ENCODE measurements at regions not wholly inside any gene's neighbourhood (a gene's known extent, or its start where the extent isn't known, plus 50 kb on each side); places are given as distances from the start of the nearest gene placed in this dataset.
"Not testable (repeated sequence)": the region's sequence is repeated elsewhere in the genome, so short reads cannot be mapped to it uniquely, and the experiment has no call there.

DNA sequence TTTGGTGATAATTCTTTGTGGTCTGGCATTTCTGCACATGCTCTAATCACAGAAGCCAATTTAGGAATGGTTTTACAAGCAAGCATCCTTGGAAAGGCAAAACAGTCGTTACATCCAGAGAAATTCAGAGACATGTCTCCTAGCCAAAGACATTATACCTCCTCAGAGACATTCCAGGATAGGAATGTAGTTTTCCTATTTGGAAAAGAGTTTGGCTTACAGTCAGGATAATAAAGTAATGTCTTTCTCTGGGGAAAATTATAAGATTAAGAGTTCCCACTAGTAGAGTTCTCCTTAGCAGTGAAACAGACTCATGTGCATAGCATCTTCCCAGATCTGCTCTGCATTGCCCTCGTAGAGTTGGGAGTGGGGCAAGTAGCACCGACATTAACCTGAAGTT, 753.6 kb upstream of the TMEFF2 start:
- TF ChIP-seq, protein P1, sequence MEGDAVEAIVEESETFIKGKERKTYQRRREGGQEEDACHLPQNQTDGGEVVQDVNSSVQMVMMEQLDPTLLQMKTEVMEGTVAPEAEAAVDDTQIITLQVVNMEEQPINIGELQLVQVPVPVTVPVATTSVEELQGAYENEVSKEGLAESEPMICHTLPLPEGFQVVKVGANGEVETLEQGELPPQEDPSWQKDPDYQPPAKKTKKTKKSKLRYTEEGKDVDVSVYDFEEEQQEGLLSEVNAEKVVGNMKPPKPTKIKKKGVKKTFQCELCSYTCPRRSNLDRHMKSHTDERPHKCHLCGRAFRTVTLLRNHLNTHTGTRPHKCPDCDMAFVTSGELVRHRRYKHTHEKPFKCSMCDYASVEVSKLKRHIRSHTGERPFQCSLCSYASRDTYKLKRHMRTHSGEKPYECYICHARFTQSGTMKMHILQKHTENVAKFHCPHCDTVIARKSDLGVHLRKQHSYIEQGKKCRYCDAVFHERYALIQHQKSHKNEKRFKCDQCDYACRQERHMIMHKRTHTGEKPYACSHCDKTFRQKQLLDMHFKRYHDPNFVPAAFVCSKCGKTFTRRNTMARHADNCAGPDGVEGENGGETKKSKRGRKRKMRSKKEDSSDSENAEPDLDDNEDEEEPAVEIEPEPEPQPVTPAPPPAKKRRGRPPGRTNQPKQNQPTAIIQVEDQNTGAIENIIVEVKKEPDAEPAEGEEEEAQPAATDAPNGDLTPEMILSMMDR (IDR thresholded peaks at IDR 0.05) = no peak
- ATAC-seq (no peak), FAIRE-seq (no peak), DNase-seq (no peak)
- H3K27ac ChIP-seq = no peak overlapping the region
- WGBS, 2 donors = 46 to 67% methylated on average over 3 of the region's 3 CpGs
- H3K4me1 ChIP-seq = no peaks in the 10 kb centered on the region
- no peaks in the 10 kb centered on the region for H3K9me3 ChIP-seq
- intact Hi-C loops (cut with DNase I) = no loop called here
- H3K27me3 ChIP-seq = no peaks in the 10 kb centered on the region
- H3K4me3 ChIP-seq = no peak overlapping the region
- H3K36me3 ChIP-seq = no peaks in the 10 kb centered on the region

DNA sequence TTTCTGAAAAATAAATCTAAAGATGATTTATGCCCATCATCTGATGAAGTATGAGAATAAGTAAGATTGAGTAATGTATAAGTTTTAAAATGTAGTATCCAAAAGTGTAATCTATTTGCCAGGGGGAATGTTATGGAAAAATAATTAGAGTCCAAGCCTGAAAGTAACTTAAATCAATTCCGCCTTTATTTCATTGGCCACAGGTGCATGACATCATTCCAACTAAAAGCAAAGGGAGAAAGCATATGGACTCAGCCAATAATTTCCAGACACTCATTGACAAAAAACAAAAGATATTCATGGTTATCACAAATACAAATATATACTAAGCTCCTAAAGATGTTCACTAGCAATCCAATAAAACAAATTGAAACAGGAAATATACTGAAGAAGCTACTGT, 752.6 kb upstream of the TMEFF2 start:
- FAIRE-seq (no peak), ATAC-seq (no peak), DNase-seq (no peak)
- H3K4me1 ChIP-seq = no peaks in the 10 kb centered on the region
- H3K36me3 ChIP-seq = no peaks in the 10 kb centered on the region
- intact Hi-C loops (cut with DNase I) = no loop called here
- TF ChIP-seq, protein P1 (IDR thresholded peaks at IDR 0.05) = no peak
- no peak overlapping the region for H3K27ac ChIP-seq
- H3K4me3 ChIP-seq = no peak overlapping the region
- no peaks in the 10 kb centered on the region for H3K27me3 ChIP-seq
- no peaks in the 10 kb centered on the region for H3K9me3 ChIP-seq
- WGBS, 2 donors = 78 to 92% methylated on average over 1 of the region's 1 CpG

DNA sequence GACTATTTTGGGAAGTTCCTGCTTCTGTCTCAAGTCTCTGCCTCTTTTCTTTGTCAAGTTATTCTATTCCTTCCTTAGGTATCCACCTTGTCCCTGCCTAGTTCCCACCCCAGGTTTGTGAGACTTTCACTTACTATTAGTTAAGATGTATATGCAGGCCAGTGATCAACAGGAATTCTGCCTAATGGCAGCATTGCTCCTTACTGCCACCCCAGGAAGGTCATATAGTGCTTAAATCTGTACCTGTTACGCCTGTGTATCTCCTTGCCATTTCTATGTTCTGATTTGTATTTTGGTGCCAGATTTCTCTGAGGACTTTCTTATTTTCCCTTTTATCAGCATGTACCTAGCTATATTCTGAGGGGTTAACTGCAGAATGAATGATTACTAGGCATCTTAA, 746.0 kb upstream of the TMEFF2 start:
- DNase-seq = no peak
- intact Hi-C loops (cut with DNase I) = no loop called here
- Histone ChIP-seq H3K36me3 (no peaks in the 10 kb centered on the region), H3K4me3 (no peak overlapping the region), H3K4me1 (no peaks in the 10 kb centered on the region), H3K27ac (no peak overlapping the region), H3K27me3 (no peaks in the 10 kb centered on the region), H3K9me3 (no peaks in the 10 kb centered on the region)
- FAIRE-seq = no peak
- 52 to 85% methylated on average over 1 of the region's 1 CpG for WGBS, 2 donors
- ATAC-seq = no peak
- TF ChIP-seq, protein P1 (IDR thresholded peaks at IDR 0.05) = no peak

DNA sequence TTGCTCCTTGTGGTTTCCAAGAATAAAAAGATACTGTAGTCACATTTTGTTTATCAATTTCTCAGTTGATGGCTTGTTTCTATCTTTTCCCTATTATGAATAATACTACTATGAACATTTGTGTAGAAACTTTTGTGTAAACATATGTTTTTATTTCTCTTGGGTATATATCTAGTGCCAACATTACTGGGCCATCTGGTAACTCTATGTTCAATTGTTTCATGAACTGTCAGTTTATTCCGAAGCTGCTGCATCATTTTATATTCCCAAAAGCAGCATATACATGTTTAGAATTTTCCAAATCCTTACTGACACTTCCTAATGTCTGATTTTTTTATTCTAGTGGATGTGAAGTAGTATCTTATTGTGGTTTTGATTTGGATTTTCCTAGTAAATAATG, 737.6 kb upstream of the TMEFF2 start:
- H3K27ac ChIP-seq = no peak overlapping the region
- FAIRE-seq (no peak), ATAC-seq (no peak), DNase-seq (no peak)
- H3K27me3 ChIP-seq = no peaks in the 10 kb centered on the region
- TF ChIP-seq, protein P1 (IDR thresholded peaks at IDR 0.05) = no peak
- H3K36me3 ChIP-seq = no peaks in the 10 kb centered on the region
- H3K4me3 ChIP-seq = no peak overlapping the region
- 18 to 26% methylated on average over 1 of the region's 1 CpG for WGBS, 2 donors
- H3K4me1 ChIP-seq = no peaks in the 10 kb centered on the region
- intact Hi-C loops (cut with DNase I) = no loop called here
- no peaks in the 10 kb centered on the region for H3K9me3 ChIP-seq

DNA sequence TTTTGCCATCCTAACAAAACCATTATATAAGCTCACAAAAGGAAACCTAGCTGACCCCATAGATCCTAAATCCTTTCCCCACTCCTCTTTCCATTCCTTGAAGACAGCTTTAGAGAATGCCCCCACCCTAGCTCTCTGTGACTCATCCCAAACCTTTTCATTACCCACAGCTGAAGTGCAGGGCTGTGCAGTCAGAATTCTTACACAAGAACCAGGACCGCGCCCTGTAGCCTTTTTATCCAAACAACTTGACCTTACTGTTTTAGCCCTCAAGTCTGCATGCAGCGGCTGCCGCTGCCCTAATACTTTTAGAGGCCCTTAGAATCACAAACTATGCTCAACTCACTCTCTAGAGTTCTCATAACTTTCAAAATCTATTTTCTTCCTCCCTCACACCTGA, 726.9 kb upstream of the TMEFF2 start:
- H3K27ac ChIP-seq; FAIRE-seq; intact Hi-C loops (cut with DNase I); H3K9me3 ChIP-seq; ATAC-seq; H3K36me3 ChIP-seq; H3K4me1 ChIP-seq; DNase-seq; H3K27me3 ChIP-seq; H3K4me3 ChIP-seq: not testable (repeated sequence)
- WGBS, 2 donors = 82 to 92% methylated on average over 4 of the region's 4 CpGs

DNA sequence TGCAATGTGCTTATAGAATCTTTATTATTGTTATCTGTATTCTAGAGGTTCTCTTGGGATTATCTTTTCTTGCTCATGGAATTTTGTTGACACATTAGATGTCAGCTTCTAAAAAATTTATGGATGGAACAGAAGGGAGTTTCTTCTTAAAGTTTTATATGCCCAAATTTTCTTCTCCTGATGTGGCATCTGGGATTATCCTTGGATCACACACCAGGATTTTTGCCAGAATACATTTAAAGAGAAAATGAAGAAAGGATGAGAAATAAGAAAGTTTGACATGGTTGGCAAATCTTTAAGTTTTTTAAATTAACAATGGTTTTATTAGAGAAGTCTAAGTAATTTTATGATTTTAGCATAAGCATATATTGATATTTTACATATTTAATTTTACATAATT, 706.7 kb upstream of the TMEFF2 start:
- H3K36me3 ChIP-seq = no peaks in the 10 kb centered on the region
- no peak overlapping the region for H3K4me3 ChIP-seq
- H3K9me3 ChIP-seq = no peaks in the 10 kb centered on the region
- H3K27ac ChIP-seq = no peak overlapping the region
- no peak for ATAC-seq
- H3K4me1 ChIP-seq = no peaks in the 10 kb centered on the region
- no peak for DNase-seq
- H3K27me3 ChIP-seq = no peaks in the 10 kb centered on the region
- TF ChIP-seq, protein P1 (IDR thresholded peaks at IDR 0.05) = no peak
- intact Hi-C loops (cut with DNase I) = no loop called here
- FAIRE-seq = no peak
